DOHH2 (cell line): ENCODE measurements at regions not wholly inside any gene's neighbourhood (a gene's known extent, or its start where the extent isn't known, plus 50 kb on each side); places are given as distances from the start of the nearest gene placed in this dataset.

Experiments used
- H3F3A ChIP-seq: fragments of 200-600 bp; sonication (generic), shearing (Covaris generic); 2 replicates; pipeline ENCODE4 v1.6.0; 2016; ENCODE audit warnings: antibody characterized with exemption, mild to moderate bottlenecking; ENCODE audit not compliant: control insufficient read depth, insufficient read depth
- H3K27ac ChIP-seq: fragments of 200-600 bp; sonication (generic); 2 replicates; pipeline ENCODE4 v1.5.1; 2014; ENCODE audit warnings: low read depth, mild to moderate bottlenecking, low read length, moderate library complexity
- H3K27me3 ChIP-seq: fragments of 200-600 bp; sonication (generic); 2 replicates; pipeline ENCODE4 v1.6.1; 2014; ENCODE audit warnings: mild to moderate bottlenecking, low read length, mixed read lengths; ENCODE audit not compliant: control insufficient read depth
- H3K36me3 ChIP-seq: fragments of 200-600 bp; sonication (generic); 2 replicates; pipeline ENCODE4 v1.6.1; 2014; ENCODE audit warnings: mild to moderate bottlenecking, low read length, moderate library complexity, mixed read lengths; ENCODE audit not compliant: control insufficient read depth
- H3K4me1 ChIP-seq: fragments of 200-600 bp; sonication (generic); 2 replicates; pipeline ENCODE4 v1.6.1; 2014; ENCODE audit warnings: mild to moderate bottlenecking, low read length, mixed read lengths; ENCODE audit not compliant: control insufficient read depth
- H3K4me2 ChIP-seq: fragments of 200-600 bp; sonication (generic); 2 replicates; pipeline ENCODE4 v1.6.0; 2014; ENCODE audit warnings: mild to moderate bottlenecking, low read length, moderate library complexity
- H3K4me3 ChIP-seq: fragments of 200-600 bp; sonication (generic); 2 replicates; pipeline ENCODE4 v1.5.1; 2014; ENCODE audit warnings: mild to moderate bottlenecking, low read length, mixed read lengths
- H3K79me2 ChIP-seq: fragments of 200-600 bp; sonication (generic); 2 replicates; pipeline ENCODE4 v1.6.1; 2014; ENCODE audit warnings: mild to moderate bottlenecking, low read length, mixed read lengths; ENCODE audit not compliant: control insufficient read depth
- H3K9me2 ChIP-seq: fragments of 200-600 bp; sonication (generic); replicated peaks from 2 replicates; pipeline ENCODE4 v1.6.1; 2014; ENCODE audit warnings: mild to moderate bottlenecking, low read length, mixed read lengths; ENCODE audit not compliant: control insufficient read depth
- H3K9me3 ChIP-seq: fragments of 200-600 bp; sonication (generic); 2 replicates; pipeline ENCODE4 v1.6.1; 2014; ENCODE audit warnings: antibody characterized with exemption, low read length, mixed read lengths; ENCODE audit not compliant: control insufficient read depth, insufficient read depth
- H4K20me1 ChIP-seq: fragments of 200-600 bp; sonication (generic); 2 replicates; pipeline ENCODE4 v1.6.0; 2014; ENCODE audit warnings: low read depth, mild to moderate bottlenecking, antibody characterized with exemption, low read length, moderate library complexity; ENCODE audit not compliant: control insufficient read depth, insufficient read depth
- EZH2phosphoT487 ChIP-seq: fragments of 200-600 bp; sonication (generic); IDR thresholded peaks from 2 replicates; pipeline ENCODE4 v1.6.1; 2017; ENCODE audit warnings: borderline replicate concordance, mild to moderate bottlenecking, antibody characterized with exemption, low read length, moderate library complexity, mixed read lengths
- TF ChIP-seq, protein P1 (sequence below): fragments of 200-600 bp; sonication (generic); IDR thresholded peaks from one replicate; pipeline ENCODE4 v1.5.1; 2014; ENCODE audit warnings: antibody characterized with exemption, mild to moderate bottlenecking, low read depth, low read length; ENCODE audit not compliant: poor library complexity, severe bottlenecking

DNA sequence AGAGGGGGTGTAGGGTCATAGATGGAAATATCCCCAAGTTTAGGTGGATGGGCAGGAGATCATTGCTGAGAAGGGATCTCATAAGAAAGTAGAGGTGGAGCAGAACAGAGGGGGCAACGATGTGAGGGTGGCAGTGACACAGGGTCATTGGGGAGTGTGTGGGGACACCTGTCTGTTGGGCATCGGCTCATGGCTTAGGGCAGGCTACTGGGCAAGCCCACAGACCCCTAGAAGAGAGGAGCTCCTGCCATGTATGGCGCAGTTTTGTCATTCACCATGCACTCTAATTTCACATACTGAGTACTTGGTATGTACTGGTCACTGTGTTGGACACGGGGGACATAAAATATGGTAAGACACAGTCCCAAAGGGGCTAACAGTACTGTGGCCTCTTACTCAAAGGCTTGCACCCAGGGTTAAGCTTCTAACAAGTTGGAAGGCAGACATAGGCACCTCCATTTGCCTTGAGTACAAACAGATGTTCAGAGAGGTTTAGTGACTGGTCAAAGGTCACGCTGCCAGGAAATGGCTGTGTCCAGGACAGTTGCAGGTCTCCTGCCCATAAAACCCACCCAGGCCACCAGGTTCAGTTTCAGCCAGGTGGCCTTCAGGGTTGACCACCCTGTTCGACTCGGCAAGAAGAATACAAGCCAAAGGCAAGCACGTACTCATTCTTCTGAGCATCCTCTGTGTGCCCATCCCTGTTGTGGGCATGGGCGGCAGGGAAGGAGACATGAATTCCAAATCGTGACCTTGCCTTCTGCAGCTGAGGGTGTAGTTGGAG lies 580.2 kb downstream of the KCNJ18 start:
- H3K27ac ChIP-seq, result no peak overlapping the region
- peaks cover 13% of the 10 kb centered on the region; the same call in 1 of the 2 replicates for H3K9me3 ChIP-seq
- H3F3A ChIP-seq, result no peaks in the 10 kb centered on the region
- H3K79me2 ChIP-seq, result no peaks in the 10 kb centered on the region
- no peaks in the 10 kb centered on the region for H3K27me3 ChIP-seq
- no peak for TF ChIP-seq EZH2phosphoT487
- TF ChIP-seq, protein P1, sequence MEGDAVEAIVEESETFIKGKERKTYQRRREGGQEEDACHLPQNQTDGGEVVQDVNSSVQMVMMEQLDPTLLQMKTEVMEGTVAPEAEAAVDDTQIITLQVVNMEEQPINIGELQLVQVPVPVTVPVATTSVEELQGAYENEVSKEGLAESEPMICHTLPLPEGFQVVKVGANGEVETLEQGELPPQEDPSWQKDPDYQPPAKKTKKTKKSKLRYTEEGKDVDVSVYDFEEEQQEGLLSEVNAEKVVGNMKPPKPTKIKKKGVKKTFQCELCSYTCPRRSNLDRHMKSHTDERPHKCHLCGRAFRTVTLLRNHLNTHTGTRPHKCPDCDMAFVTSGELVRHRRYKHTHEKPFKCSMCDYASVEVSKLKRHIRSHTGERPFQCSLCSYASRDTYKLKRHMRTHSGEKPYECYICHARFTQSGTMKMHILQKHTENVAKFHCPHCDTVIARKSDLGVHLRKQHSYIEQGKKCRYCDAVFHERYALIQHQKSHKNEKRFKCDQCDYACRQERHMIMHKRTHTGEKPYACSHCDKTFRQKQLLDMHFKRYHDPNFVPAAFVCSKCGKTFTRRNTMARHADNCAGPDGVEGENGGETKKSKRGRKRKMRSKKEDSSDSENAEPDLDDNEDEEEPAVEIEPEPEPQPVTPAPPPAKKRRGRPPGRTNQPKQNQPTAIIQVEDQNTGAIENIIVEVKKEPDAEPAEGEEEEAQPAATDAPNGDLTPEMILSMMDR, result no peak
- H3K4me2 ChIP-seq, result no peak overlapping the region
- no peaks in the 10 kb centered on the region for H4K20me1 ChIP-seq
- H3K9me2 ChIP-seq, result no peaks in the 10 kb centered on the region
- H3K36me3 ChIP-seq, result no peaks in the 10 kb centered on the region
- H3K4me3 ChIP-seq, result no peak overlapping the region
- no peaks in the 10 kb centered on the region for H3K4me1 ChIP-seq

- Histone ChIP-seq H3K4me1 (no peaks in the 10 kb centered on the region), H3K9me3 (peaks cover 12% of the 10 kb centered on the region; the same call in 1 of the 2 replicates), H4K20me1 (no peaks in the 10 kb centered on the region), H3K27ac (no peak overlapping the region), H3K79me2 (no peaks in the 10 kb centered on the region), H3K4me3 (no peak overlapping the region), H3K9me2 (no peaks in the 10 kb centered on the region), H3K4me2 (no peak overlapping the region), H3K36me3 (no peaks in the 10 kb centered on the region), H3F3A (no peaks in the 10 kb centered on the region), H3K27me3 (no peaks in the 10 kb centered on the region)
- TF ChIP-seq EZH2phosphoT487, result no peak
Measured at GRCh38 chr17:22273308-22273707, 581.0 kb downstream of the KCNJ18 start.

- Histone ChIP-seq H3K36me3 (no peaks in the 10 kb centered on the region), H3K4me3 (no peak overlapping the region), H3K27ac (no peak overlapping the region), H3F3A (no peaks in the 10 kb centered on the region), H3K9me2 (no peaks in the 10 kb centered on the region), H3K4me1 (no peaks in the 10 kb centered on the region), H3K79me2 (no peaks in the 10 kb centered on the region), H3K27me3 (no peaks in the 10 kb centered on the region), H4K20me1 (no peaks in the 10 kb centered on the region), H3K9me3 (peaks cover 9% of the 10 kb centered on the region; the same call in 1 of the 2 replicates), H3K4me2 (no peak overlapping the region)
- TF ChIP-seq, protein P1, result no peak
- no peak for TF ChIP-seq EZH2phosphoT487
Measured at GRCh38 chr17:22277595-22277994, 585.3 kb downstream of the KCNJ18 start.
